ENCODE measurements at regions not wholly inside any gene's neighbourhood (a gene's known extent, or its start where the extent isn't known, plus 50 kb on each side); places are given as distances from the start of the nearest gene placed in this dataset.
A peak's percentile ranks its signal among the peaks of the same experiment; 100 is the strongest.
"Not testable (repeated sequence)": the region's sequence is repeated elsewhere in the genome, so short reads cannot be mapped to it uniquely, and the experiment has no call there.

DNA sequence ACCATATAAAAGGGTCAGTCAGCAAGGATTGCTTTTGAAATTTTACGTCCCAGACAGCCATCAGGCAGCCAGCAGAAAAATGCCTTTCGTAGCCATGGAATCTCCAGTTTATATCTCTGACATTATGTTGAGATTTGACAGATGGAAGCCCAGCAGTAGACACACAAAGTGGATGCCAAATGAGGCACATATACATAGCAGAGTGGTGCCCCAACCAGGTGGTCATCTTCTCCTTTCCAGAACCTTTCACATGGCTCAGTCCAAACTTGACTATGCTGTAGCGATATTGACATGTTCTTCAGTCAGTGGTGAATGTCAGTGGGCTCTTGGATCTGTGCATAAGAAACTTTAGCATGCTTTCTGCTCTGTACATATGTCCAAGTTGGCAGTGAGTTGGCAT is 123.3 kb upstream of the GBE1 start:
- no peak for DNase-seq

- DNase-seq: no peak
These were observed 115.4 kb upstream of the GBE1 start for GRCh38 chr3:81876826-81877225.

DNA sequence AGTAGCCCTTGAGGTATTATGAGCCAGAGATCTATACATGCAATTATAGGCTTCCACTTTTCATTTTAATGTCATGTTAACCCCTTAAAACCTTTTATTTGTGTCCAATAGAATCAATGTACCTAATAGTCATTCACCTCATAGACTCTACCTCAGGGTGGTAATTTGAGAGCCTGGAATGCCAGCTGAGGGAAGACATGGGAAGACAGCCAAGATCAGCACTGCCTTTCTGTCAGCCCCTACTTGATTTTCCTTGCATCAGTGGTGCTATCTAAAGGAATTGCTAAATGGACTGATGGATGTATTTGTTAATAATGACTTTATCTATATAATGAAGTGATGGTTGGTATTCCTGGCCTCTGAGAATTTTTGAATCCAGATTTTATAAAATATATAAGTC is 113.3 kb upstream of the GBE1 start:
- no peak for DNase-seq

- DNase-seq: no peak
These were observed 111.1 kb upstream of the GBE1 start for GRCh38 chr3:81872566-81872965.

DNA sequence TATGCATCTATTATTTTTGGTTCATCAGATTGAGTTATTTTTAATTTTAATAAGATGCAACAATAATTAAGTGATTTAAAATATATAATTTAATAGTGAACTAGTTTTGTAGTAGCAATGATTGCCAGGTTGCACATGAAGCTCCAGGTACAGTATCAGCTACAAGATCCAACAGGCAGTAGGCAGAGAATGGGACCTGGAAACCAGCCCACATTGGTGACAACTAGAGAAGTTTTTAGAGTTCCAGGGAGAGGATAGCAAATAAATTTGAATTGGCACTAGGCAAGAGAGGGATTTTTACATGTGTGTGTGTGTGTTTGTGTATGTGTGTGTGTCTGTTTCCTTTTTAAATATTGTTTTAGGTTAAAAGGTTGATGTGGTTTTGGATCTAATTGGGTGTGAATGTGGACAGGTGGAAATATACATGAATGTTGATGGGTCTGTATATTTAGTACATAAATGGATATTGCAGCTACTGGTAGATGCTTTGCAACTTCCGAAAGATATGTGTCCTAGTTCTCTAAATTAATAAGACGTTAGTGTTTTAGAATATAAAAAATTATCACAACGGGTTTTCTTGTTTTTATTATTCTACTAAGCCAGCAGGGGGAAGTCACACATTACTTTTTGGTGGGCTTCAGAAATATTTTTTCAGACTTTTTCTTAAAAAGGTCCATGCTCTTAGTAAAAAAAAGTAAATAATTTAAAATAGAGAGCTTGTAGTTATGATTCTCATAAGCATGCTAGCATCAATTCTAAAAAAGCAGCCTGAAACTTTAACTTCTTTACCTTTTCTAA is 110.1 kb upstream of the GBE1 start:
- DNase-seq: peak; percentile 52

DNA sequence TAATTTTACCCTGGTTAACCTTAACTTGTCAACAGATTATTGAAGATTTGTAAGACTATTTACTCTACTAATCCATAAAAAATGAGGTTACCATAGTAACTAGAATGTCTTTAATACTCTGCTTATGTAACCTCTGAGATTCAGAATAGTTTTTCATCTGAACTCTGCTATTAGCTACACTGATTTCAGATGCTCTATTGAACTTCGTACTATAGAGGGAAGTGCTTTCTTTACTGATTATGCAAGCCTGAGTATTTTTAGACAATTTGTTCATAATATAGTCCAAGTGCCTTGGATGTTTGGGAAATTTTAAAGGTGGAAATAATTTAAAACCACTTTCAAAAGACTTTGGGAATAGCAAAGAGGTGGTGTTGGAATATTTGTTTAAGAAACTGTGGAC is 107.9 kb upstream of the GBE1 start:
- no peak for DNase-seq

GRCh38 chr3:81868597-81868996 is 107.2 kb upstream of the GBE1 start:
- no peak for DNase-seq

GRCh38 chr3:81867875-81868274 is 106.4 kb upstream of the GBE1 start:
- no peak for DNase-seq

DNA sequence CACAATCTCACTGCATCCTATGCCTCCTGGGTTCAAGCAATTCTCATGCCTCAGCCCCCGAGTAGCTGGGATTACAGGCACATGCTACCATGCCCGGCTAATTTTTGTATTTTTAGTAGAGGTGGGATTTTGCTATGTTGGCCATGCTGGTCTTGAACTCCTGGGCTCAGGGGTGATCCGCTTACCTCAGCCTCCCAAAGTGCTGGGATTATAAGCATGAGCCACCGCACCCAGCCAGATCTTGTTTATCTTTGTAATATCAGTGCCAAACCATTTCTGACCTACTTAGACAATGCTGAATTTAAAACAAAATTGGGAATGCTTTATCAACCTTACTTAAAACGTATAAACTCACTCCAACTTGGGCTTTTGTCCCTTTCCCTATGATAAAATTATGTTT is 103.7 kb upstream of the GBE1 start:
- DNase-seq: not testable (repeated sequence)

- DNase-seq: no peak
These were observed 102.8 kb upstream of the GBE1 start for GRCh38 chr3:81864272-81864671.

- peak; percentile 50 for DNase-seq
These were observed 102.3 kb upstream of the GBE1 start for GRCh38 chr3:81863756-81864155.

GRCh38 chr3:81861593-81861992 is 100.1 kb upstream of the GBE1 start:
- no peak for DNase-seq

DNA sequence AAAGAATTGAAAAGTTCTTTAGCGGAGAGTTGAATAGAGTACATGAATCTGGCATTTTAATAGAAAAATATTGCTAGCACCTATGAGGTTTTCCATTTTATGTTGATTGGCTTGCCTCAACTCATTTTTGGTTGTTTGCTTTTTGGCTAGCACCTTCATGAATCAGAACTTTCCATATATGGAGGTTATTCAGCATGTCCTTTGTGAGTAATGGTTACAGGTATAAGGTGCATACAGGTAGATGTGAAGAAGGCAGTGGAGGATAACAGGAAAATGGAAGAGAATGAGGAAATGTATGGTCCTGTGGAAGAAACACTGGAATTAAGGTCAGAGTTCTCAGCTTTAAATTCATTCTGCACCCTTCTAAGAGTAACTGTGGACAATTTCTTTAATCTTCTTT is 98.1 kb upstream of the GBE1 start:
- DNase-seq: no peak

- DNase-seq: no peak
These were observed 92.0 kb upstream of the GBE1 start for GRCh38 chr3:81853431-81853830.

- no peak for DNase-seq
These were observed 89.7 kb upstream of the GBE1 start for GRCh38 chr3:81851176-81851575.

DNA sequence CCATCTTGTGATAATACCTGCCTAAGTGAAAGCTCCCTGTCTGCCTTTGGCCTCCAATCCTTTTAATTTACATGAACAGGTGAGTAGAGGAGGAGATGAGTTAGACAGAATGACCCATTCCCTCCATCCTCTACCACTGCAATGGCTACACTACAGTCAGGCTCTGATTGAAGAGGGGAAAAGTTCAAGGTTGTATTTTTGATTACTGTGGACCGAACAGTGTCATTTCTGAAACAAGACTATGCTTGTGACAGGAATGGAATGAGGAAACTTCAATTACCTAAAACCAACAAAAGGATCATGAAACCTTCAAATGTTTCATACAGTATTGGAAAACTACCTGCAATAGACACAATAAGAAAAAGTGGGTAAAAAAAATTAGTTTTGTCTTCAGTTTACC is 85.5 kb upstream of the GBE1 start:
- no peak for DNase-seq

GRCh38 chr3:81841540-81841939 is 80.1 kb upstream of the GBE1 start:
- peak; percentile 32 for DNase-seq

- DNase-seq: peak; percentile 27
These were observed 78.2 kb upstream of the GBE1 start for GRCh38 chr3:81839504-81840094.

- peak; percentile 5 for DNase-seq
These were observed 77.0 kb upstream of the GBE1 start for GRCh38 chr3:81838457-81838856.

GRCh38 chr3:81837071-81837593 is 75.7 kb upstream of the GBE1 start:
- DNase-seq: no peak

DNA sequence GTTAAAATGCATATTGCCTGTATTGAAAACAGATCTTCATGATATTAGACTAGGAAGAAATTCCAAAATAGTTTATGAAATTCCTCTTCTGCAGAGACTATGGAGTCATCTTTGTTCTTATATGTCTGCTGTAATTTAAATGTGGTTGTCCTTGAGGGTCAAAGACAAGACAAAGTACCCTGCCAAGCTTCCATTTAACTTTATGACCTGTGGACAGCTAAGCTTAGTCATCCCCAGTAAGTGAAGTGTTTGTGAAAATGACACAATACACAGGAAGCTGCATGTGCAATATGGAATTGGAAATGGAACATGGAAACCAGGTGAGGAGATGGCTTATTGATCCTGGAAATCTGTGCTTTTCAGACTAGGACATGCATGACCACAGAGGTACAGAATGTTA is 68.5 kb upstream of the GBE1 start:
- DNase-seq: no peak

DNA sequence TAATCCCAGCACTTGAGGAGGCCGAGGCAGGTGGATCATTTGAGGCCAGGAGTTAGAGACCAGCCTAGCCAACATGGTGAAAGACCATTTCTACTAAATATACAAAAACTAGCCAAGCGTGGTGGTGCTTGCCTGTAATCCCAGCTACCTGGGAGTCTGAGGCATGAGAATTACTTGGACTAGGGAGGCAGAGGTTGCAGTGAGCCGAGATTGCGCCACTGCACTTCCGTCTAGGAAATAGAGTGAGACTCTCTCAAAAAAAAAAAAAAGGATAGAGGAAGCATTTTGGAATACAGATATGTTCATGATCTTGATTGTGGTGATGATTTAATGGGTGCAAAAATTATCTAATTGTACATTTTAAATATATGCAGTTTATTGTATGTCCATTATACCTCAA is 67.8 kb upstream of the GBE1 start:
- DNase-seq: not testable (repeated sequence)

- DNase-seq: peak; percentile 67
These were observed 62.5 kb upstream of the GBE1 start for GRCh38 chr3:81823882-81824395.

GRCh38 chr3:81823086-81823485 is 61.6 kb upstream of the GBE1 start:
- no peak for DNase-seq
